Prostate gland (tissue), 2 donors: ENCODE measurements at regions not wholly inside any gene's neighbourhood (a gene's known extent, or its start where the extent isn't known, plus 50 kb on each side); places are given as distances from the start of the nearest gene placed in this dataset.

Experiments
- POLR2A ChIP-seq: fragments of 450-650 bp; IDR thresholded peaks from one replicate; pipeline ENCODE4 v1.6.1; 2016; ENCODE audit warnings: antibody characterized with exemption, mild to moderate bottlenecking
- TF ChIP-seq, protein P1 (sequence below), 4 experiments: fragments of 200-600 bp in 2 of 4; fragments of 450-650 bp in 2 of 4; sonication (generic) in 2 of 4; IDR thresholded peaks; 1 replicate in 3 of 4; 2 replicates in 1 of 4; pipeline ENCODE4 v1.5.1; 2016 to 2019; ENCODE audit warnings: antibody characterized with exemption in 4 of 4, mild to moderate bottlenecking in 2 of 4, moderate library complexity in 2 of 4

GRCh38 chr5:82993416-82993815, 83.8 kb downstream of the TMEM167A start:
- TF ChIP-seq, protein P1, sequence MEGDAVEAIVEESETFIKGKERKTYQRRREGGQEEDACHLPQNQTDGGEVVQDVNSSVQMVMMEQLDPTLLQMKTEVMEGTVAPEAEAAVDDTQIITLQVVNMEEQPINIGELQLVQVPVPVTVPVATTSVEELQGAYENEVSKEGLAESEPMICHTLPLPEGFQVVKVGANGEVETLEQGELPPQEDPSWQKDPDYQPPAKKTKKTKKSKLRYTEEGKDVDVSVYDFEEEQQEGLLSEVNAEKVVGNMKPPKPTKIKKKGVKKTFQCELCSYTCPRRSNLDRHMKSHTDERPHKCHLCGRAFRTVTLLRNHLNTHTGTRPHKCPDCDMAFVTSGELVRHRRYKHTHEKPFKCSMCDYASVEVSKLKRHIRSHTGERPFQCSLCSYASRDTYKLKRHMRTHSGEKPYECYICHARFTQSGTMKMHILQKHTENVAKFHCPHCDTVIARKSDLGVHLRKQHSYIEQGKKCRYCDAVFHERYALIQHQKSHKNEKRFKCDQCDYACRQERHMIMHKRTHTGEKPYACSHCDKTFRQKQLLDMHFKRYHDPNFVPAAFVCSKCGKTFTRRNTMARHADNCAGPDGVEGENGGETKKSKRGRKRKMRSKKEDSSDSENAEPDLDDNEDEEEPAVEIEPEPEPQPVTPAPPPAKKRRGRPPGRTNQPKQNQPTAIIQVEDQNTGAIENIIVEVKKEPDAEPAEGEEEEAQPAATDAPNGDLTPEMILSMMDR (IDR thresholded peaks at IDR 0.05), result no peak
- no peak for TF ChIP-seq POLR2A
